ENCODE measurements at regions not wholly inside any gene's neighbourhood (a gene's known extent, or its start where the extent isn't known, plus 50 kb on each side); places are given as distances from the start of the nearest gene placed in this dataset.

DNA sequence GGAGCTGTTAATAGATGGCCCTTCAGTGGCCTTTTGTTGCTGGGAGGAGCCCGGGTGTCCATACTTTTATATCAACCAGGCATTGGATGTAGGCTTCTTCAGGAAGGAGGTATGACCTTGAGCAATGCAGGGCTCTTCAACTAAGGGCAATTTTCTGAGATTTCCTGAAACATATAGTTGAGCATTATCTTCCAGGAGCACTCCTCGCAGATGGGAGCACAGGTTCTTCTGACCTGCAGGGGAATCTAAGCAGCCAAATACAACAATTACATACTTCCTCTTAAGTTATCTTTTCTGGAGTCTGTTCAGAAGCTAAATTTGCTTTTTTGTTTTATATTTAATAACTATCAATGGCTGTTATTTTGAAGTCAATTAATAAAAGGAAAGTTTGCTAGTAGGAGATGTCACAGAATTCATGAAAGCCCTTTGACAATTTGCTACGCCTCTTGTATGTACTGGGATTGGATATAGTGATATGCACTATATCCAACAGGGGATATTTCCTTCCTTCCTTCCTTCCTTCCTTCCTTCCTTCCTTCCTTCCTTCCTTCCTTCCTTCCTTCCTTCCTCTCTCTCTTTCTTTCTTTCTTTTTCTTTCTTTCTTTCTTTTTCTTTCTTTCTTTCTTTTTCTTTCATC is 422.6 kb upstream of the NEGR1 start:
- H3K36me3 ChIP-seq, result no peaks in the 10 kb centered on the region
- H3K27ac ChIP-seq, result no peak overlapping the region
- H3K4me3 ChIP-seq, result no peak overlapping the region
- DNase-seq, result no peak
- H3K9me3 ChIP-seq, result no peaks in the 10 kb centered on the region
- intact Hi-C loops (cut with DNase I; ENCODE audit: low total_unique reads), result no loop called here
- H3K27me3 ChIP-seq, result no peaks in the 10 kb centered on the region
- H3K4me1 ChIP-seq, result no peaks in the 10 kb centered on the region
- TF ChIP-seq POLR2A (IDR thresholded peaks at IDR 0.05) (no peak), EP300 (IDR thresholded peaks at IDR 0.05) (no peak), CTCF (IDR thresholded peaks at IDR 0.05) (no peak), POLR2AphosphoS5 (IDR thresholded peaks at IDR 0.05) (no peak)
- 69 to 88% (median 82%) methylated on average over 3 of the region's 3 CpGs for WGBS, 5 donors

GRCh38 chr1:72697410-72697809 is 415.1 kb upstream of the NEGR1 start:
- no peaks in the 10 kb centered on the region for H3K27me3 ChIP-seq
- no peak overlapping the region for H3K27ac ChIP-seq
- WGBS, 5 donors, result 73 to 77% (median 77%) methylated on average over 2 of the region's 2 CpGs
- H3K36me3 ChIP-seq, result no peaks in the 10 kb centered on the region
- intact Hi-C loops (cut with DNase I; ENCODE audit: low total_unique reads), result no loop called here
- H3K9me3 ChIP-seq, result peaks cover 0 to 16% (median 9%) of the 10 kb centered on the region in 4 donors
- no peaks in the 10 kb centered on the region for H3K4me1 ChIP-seq
- DNase-seq, result no peak
- no peak overlapping the region for H3K4me3 ChIP-seq
- TF ChIP-seq POLR2AphosphoS5 (IDR thresholded peaks at IDR 0.05) (no peak), POLR2A (IDR thresholded peaks at IDR 0.05) (no peak), CTCF (IDR thresholded peaks at IDR 0.05) (no peak), EP300 (IDR thresholded peaks at IDR 0.05) (no peak)

GRCh38 chr1:72693899-72694298 is 411.6 kb upstream of the NEGR1 start:
- peaks cover 0 to 35% (median 14%) of the 10 kb centered on the region in 4 donors for H3K9me3 ChIP-seq
- no peak for TF ChIP-seq POLR2A (IDR thresholded peaks at IDR 0.05)
- no peak for TF ChIP-seq POLR2AphosphoS5 (IDR thresholded peaks at IDR 0.05)
- TF ChIP-seq EP300 (IDR thresholded peaks at IDR 0.05), result no peak
- TF ChIP-seq CTCF (IDR thresholded peaks at IDR 0.05), result no peak
- H3K4me3 ChIP-seq, result no peak overlapping the region
- no peaks in the 10 kb centered on the region for H3K36me3 ChIP-seq
- intact Hi-C loops (cut with DNase I; ENCODE audit: low total_unique reads), result no loop called here
- DNase-seq, result no peak
- H3K27ac ChIP-seq, result no peak overlapping the region
- H3K4me1 ChIP-seq, result no peaks in the 10 kb centered on the region
- no peaks in the 10 kb centered on the region for H3K27me3 ChIP-seq
- 29 to 68% (median 53%) methylated on average over 1 of the region's 1 CpG for WGBS, 5 donors

DNA sequence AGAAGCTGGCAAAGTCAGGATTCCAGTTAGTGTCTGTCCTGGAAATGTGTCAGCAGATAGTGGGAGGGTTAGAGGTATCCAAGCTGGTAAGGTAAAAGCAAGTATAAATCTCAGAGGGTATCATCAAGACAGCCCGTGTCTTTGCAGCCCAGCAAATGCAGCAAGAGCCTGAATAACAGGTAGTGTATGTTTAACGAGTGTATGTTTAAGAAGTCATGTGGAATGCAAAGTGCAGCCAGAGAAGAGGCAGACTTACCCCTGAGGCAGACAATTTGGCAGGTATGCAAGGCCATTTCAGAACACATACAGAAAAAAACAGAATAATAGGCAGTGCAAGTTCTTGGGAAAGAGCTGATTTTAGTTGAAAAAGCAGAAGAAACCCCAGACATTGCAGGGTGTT is 411.0 kb upstream of the NEGR1 start:
- Histone ChIP-seq H3K36me3 (no peaks in the 10 kb centered on the region), H3K9me3 (peaks cover 0 to 35% (median 14%) of the 10 kb centered on the region in 4 donors), H3K4me1 (no peaks in the 10 kb centered on the region), H3K4me3 (no peak overlapping the region), H3K27ac (no peak overlapping the region), H3K27me3 (no peaks in the 10 kb centered on the region)
- WGBS, 5 donors, result 64 to 80% (median 74%) methylated on average over 2 of the region's 2 CpGs
- TF ChIP-seq POLR2AphosphoS5 (IDR thresholded peaks at IDR 0.05) (no peak), CTCF (IDR thresholded peaks at IDR 0.05) (no peak), POLR2A (IDR thresholded peaks at IDR 0.05) (no peak), EP300 (IDR thresholded peaks at IDR 0.05) (no peak)
- intact Hi-C loops (cut with DNase I; ENCODE audit: low total_unique reads), result no loop called here
- DNase-seq, result no peak
